Activated CD8-positive, alpha-beta memory T cell treated with anti-CD3 and anti-CD28 coated beads, Interleukin-2, amount 10 ng/mL, durations not matched to agents 7 days and 5 days (primary cell): ENCODE measurements at regions not wholly inside any gene's neighbourhood (a gene's known extent, or its start where the extent isn't known, plus 50 kb on each side); places are given as distances from the start of the nearest gene placed in this dataset.
"Not testable (repeated sequence)": the region's sequence is repeated elsewhere in the genome, so short reads cannot be mapped to it uniquely, and the experiment has no call there.

Source experiments
- ATAC-seq: fragments of 150-1000 bp; cut with Tn5 transposase; one replicate; pipeline ENCODE4 v1.10.0; 2021; ENCODE audit warnings: moderate library complexity
- CTCF ChIA-PET: fragments of 350-600 bp; sonication (Branson Sonifier 250); formaldehyde crosslinking; loops from one replicate; lab custom pipeline; 2021; ENCODE audit warnings: antibody characterized with exemption; lab: Charles Lee
- DNase-seq: peaks from one replicate; pipeline ENCODE4 v3.0.0-alpha.2; 2020
- H3K27ac Mint-ChIP-seq: one replicate; pipeline ENCODE4 v1.8.0; 2021; ENCODE audit warnings: mild to moderate bottlenecking, mixed read lengths
- H3K27me3 Mint-ChIP-seq: one replicate; pipeline ENCODE4 v1.8.0; 2021; ENCODE audit warnings: mixed read lengths
- H3K36me3 Mint-ChIP-seq: one replicate; pipeline ENCODE4 v1.8.0; 2021; ENCODE audit warnings: mild to moderate bottlenecking, mixed read lengths
- H3K4me1 Mint-ChIP-seq: one replicate; pipeline ENCODE4 v1.8.0; 2021; ENCODE audit warnings: mixed read lengths
- H3K4me3 Mint-ChIP-seq: one replicate; pipeline ENCODE4 v1.8.0; 2021; ENCODE audit warnings: mild to moderate bottlenecking, moderate library complexity, mixed read lengths
- H3K9me3 Mint-ChIP-seq: one replicate; pipeline ENCODE4 v1.8.0; 2022; ENCODE audit warnings: low read depth, mixed read lengths

DNA sequence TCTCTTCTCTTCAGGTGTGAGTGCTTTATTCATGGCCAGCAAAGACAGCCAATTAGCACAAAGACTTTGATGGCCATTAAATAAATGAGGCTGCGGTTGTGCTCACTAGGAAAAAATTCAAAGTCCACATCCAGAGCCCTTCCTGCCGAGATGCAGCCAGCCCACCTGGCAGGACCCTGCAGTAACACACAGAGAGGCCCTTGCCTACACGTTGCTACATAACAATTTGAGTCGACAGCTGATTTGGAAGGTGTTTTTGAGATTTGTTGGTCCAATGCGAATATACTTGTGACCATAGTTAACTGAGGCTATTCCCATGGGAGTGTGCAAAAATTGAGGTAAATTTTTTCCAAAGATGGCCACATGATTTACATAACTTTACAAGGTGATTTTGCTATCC lies 605.4 kb upstream of the HTR1E start:
- Mint-ChIP-seq H3K36me3 (no peaks in the 10 kb centered on the region), H3K4me3 (no peak overlapping the region), H3K27me3 (no peaks in the 10 kb centered on the region), H3K4me1 (no peaks in the 10 kb centered on the region), H3K27ac (no peak overlapping the region), H3K9me3 (peaks cover 2% of the 10 kb centered on the region)
- no peak for DNase-seq
- no peak for ATAC-seq
- CTCF ChIA-PET, result no interaction called here

DNA sequence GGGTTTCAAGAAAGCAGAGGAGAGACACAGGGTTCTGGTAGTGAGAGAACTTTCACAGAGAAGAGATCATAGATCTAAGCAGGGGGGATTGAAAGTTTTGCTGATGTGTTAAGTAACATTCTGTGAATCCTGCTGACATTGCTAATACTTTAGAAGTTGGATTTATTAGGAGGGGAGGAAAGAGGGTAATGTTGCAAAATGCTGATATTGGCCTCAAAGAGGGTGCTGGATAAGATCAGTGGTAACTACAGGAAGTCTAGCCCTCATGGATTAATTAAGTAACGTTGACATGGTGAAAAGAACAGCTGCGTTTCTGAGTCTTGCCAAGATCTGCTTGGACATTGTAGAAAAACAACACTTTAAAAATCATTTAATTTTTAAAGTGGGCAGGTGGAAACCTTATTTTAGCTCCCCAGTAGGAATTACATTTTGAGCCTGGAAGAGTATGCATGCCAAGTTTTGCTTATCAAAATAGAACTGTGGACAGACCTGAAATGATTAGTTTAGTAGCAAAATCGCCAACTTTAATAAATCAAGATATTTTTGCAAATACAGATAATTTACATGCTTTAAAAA lies 606.0 kb upstream of the HTR1E start:
- peaks cover 2% of the 10 kb centered on the region for H3K9me3 Mint-ChIP-seq
- no peaks in the 10 kb centered on the region for H3K4me1 Mint-ChIP-seq
- no peak for ATAC-seq
- no peak overlapping the region for H3K27ac Mint-ChIP-seq
- no peak overlapping the region for H3K4me3 Mint-ChIP-seq
- no peaks in the 10 kb centered on the region for H3K36me3 Mint-ChIP-seq
- CTCF ChIA-PET, result no interaction called here
- no peaks in the 10 kb centered on the region for H3K27me3 Mint-ChIP-seq
- no peak for DNase-seq

DNA sequence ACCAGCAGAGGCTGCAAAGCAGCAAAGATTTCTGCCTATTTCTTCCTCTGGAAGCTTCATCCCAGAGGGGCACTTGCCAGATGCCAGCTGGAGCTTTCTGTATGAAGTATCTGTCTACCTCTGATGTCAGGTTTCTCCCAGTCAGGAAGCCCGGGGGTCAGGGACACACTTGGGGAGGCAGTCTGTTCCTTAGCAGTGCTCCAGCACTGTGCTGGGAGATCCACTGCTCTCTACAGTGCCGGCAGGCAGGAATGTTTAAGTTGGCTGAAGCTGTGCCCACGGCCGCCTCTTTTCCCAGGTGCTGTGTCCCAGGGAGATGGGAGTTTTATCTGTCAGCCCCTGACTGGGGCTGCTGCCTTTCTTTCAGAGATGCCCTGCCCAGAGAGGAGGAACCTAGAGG lies 631.1 kb upstream of the HTR1E start:
- no peaks in the 10 kb centered on the region for H3K36me3 Mint-ChIP-seq
- no peak for ATAC-seq
- H3K4me3 Mint-ChIP-seq, result no peak overlapping the region

DNA sequence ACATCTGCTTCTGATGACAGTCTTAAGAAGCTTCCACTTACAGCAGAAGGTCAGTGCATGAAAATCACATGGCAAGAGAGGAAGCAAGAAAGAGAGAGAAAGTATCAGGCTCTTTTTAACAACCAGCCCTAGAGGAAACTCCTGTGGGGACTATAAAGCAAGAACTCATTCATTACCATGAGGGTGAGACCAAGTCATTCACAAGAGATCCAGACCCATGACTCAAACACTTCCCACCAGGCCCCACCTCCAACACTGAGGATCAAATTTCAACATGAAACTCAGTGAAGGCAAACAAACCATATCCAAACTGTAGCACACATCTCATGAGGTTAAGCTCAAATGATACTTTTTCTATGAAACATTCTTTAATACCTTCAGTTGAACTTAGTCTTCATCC lies 643.2 kb upstream of the SYNCRIP start:
- no peak for DNase-seq
- no peak overlapping the region for H3K27ac Mint-ChIP-seq
- no peaks in the 10 kb centered on the region for H3K27me3 Mint-ChIP-seq
- no peaks in the 10 kb centered on the region for H3K4me1 Mint-ChIP-seq
- peaks cover 8% of the 10 kb centered on the region for H3K9me3 Mint-ChIP-seq
- no peaks in the 10 kb centered on the region for H3K36me3 Mint-ChIP-seq
- CTCF ChIA-PET, result no interaction called here
- H3K4me3 Mint-ChIP-seq, result no peak overlapping the region
- no peak for ATAC-seq

More for the DNA sequence above, 631.1 kb upstream of the HTR1E start:
- peaks cover 7% of the 10 kb centered on the region for H3K9me3 Mint-ChIP-seq
- CTCF ChIA-PET, result no interaction called here
- no peak overlapping the region for H3K27ac Mint-ChIP-seq
- no peaks in the 10 kb centered on the region for H3K27me3 Mint-ChIP-seq
- DNase-seq, result no peak
- H3K4me1 Mint-ChIP-seq, result no peaks in the 10 kb centered on the region

DNA sequence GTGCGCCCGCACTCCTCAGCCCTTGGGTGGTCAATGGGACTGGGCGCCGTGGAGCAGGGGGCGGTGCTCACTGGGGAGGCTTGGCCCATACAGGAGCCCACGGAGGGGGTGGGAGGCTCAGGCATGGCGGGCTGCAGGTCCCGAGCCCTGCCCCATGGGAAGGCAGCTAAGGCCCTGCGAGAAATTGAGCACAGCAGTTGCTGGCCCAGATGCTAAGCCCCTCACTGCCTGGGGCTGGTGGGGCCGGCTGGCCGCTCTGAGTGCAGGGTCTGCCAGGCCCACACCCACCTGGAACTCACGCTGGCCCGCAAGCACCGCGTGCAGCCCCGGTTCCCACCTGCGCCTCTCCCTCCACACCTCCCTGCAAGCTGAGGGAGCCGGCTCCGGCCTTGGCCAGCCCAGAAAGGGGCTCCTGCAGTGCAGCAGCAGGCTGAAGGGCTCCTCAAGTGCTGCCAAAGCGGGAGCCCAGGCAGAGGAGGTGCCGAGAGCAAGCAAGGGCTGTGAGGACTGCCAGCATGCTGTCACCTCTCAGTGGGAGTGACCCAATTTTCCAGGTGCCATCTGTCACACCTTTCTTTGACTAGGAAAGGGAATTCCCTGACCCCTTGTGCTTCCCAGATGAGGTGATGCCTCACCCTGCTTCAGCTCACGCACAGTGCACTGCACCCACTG lies 642.3 kb upstream of the SYNCRIP start:
- H3K27ac Mint-ChIP-seq, ATAC-seq, H3K4me1 Mint-ChIP-seq, H3K4me3 Mint-ChIP-seq, CTCF ChIA-PET, H3K36me3 Mint-ChIP-seq, DNase-seq, H3K9me3 Mint-ChIP-seq, H3K27me3 Mint-ChIP-seq: not testable (repeated sequence)

DNA sequence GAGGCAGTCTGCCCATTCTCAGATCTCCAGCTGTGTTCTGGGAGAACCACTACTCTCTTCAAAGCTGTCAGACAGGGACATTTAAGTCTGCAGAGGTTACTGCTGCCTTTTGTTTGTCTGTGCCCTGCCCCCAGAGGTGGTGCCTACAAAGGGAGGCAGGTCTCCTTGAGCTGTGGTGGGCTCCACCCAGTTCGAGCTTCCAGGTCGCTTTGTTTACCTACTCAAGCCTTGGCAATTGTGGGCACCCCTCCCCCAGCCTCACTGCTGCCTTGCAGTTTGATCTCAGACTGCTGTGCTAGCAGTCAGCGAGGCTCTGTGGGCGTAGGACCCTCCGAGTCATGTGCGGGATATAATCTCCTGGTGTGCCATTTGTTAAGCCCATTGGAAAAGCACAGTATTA lies 640.9 kb upstream of the SYNCRIP start:
- H3K4me3 Mint-ChIP-seq, CTCF ChIA-PET, DNase-seq, H3K27ac Mint-ChIP-seq, H3K9me3 Mint-ChIP-seq, H3K27me3 Mint-ChIP-seq, H3K4me1 Mint-ChIP-seq, ATAC-seq, H3K36me3 Mint-ChIP-seq: not testable (repeated sequence)

DNA sequence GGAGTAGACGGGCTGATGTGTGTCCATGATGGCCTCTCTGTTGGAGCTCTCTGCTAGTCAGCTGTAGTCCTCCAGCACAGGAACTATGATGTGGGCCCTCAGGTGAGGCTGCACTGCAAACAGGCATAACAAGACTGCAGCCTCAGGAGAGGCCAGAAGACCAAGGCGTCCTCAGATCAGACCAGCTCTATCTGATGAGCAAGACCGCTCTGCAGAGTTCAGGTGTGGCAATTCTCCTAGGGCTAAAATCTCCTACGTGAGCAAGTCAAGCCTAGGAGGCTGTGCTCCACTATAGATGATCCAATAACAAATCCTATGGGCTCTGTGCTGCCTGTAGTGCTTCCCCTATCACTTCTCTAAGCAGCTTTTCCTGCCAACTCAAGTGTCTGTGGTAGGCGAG lies 633.4 kb upstream of the SYNCRIP start:
- CTCF ChIA-PET, result no interaction called here
- H3K9me3 Mint-ChIP-seq, result peaks cover 6% of the 10 kb centered on the region
- ATAC-seq, result no peak
- no peak overlapping the region for H3K27ac Mint-ChIP-seq
- no peaks in the 10 kb centered on the region for H3K27me3 Mint-ChIP-seq
- no peaks in the 10 kb centered on the region for H3K36me3 Mint-ChIP-seq
- H3K4me3 Mint-ChIP-seq, result no peak overlapping the region
- no peak for DNase-seq
- H3K4me1 Mint-ChIP-seq, result no peaks in the 10 kb centered on the region

DNA sequence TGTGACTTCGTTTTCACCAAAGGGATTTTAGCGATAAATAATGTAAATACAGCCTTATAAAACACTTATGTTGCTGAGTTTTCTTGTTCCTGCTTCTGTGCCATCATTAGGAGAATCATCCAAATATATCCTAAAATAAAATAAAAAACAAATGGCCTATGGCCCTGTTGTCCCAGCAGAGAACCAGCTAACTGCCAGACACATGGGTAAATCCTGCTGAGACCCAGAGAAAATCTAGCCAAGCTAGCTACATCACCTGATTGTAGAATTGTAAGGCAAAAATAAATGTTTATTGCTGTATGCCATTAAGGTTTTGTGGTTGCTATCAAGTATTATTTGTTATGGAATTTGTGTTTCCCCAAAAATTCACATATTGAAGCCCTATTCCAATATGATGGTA lies 631.2 kb upstream of the SYNCRIP start:
- Mint-ChIP-seq H3K4me3 (no peak overlapping the region), H3K27ac (no peak overlapping the region), H3K4me1 (no peaks in the 10 kb centered on the region), H3K36me3 (no peaks in the 10 kb centered on the region), H3K9me3 (peaks cover 8% of the 10 kb centered on the region), H3K27me3 (no peaks in the 10 kb centered on the region)
- ATAC-seq (no peak), DNase-seq (no peak)
- CTCF ChIA-PET, result no interaction called here

DNA sequence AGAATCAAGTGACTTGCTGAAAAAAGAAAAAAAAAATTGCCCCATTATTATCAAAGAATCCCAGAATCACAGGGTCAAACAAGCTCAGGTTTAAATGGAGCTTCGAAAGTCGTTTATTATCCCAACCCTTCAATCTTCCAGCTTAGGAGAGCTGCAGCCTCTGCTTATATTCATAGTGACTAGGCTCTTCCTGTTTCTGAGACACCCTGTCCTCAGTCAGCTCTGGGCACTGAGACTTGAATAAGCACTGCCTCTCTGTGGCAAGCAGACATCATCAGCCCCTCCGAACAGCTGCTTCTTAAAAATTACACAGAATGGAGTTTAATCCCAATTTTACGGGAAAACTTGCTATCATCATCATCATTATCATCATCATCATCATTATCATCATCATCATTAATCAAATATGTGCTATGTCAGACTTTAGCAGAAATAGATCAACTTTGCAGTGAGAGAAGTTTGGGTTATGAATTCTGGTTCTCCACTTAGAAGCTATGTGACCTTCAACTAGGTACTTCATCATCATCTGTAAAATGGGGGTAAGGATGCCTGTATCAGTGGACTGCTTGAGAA lies 614.0 kb upstream of the SYNCRIP start:
- H3K4me1 Mint-ChIP-seq, result no peaks in the 10 kb centered on the region
- DNase-seq (no peak), ATAC-seq (no peak)
- H3K9me3 Mint-ChIP-seq, result no peaks in the 10 kb centered on the region
- H3K27ac Mint-ChIP-seq, result no peak overlapping the region
- H3K27me3 Mint-ChIP-seq, result no peaks in the 10 kb centered on the region
- CTCF ChIA-PET, result no interaction called here
- no peaks in the 10 kb centered on the region for H3K36me3 Mint-ChIP-seq
- H3K4me3 Mint-ChIP-seq, result no peak overlapping the region

DNA sequence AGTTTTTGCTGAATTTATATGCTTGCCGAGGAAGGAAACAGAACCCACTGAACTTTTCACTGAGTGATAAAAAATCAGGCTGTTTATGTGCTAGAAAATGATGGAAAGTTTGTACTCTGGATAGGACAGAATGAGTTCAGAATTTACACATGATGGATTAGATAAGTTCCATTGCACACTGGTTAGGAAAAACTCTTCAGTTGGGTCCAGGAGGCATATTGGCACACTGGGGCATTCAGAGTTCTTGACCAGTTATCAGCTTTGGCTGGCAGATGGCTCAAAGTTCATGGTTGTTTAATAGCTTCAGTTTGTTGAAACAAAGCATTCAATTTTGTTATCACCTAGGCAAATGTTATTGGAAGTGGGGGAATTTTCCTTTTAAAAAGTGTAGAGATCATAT lies 613.3 kb upstream of the SYNCRIP start:
- Mint-ChIP-seq H3K9me3 (peaks cover 2% of the 10 kb centered on the region), H3K4me3 (no peak overlapping the region), H3K27me3 (no peaks in the 10 kb centered on the region), H3K36me3 (no peaks in the 10 kb centered on the region), H3K4me1 (no peaks in the 10 kb centered on the region), H3K27ac (no peak overlapping the region)
- CTCF ChIA-PET, result no interaction called here
- DNase-seq, result no peak
- ATAC-seq, result no peak

DNA sequence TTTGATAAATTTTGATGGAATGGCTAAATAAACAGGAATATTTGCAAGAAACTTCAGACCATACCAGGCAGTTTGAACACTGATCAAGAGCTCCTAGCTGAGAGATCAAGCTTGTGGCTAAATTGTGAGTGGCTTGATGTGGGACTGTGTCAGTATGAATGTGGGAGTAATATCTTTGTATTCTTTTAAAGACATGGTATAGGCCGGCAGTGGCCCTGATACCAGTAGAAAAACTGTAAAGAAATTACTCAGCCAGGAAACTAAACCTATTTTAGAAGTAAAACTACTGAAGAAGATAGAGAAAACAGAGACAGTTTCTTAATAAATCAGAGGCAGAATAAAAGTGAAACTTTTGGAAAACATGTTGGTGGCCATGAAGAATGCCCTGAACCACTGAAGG lies 608.4 kb upstream of the SYNCRIP start:
- Mint-ChIP-seq H3K9me3 (peaks cover 6% of the 10 kb centered on the region), H3K27ac (no peak overlapping the region), H3K4me1 (no peaks in the 10 kb centered on the region), H3K36me3 (no peaks in the 10 kb centered on the region), H3K27me3 (no peaks in the 10 kb centered on the region), H3K4me3 (no peak overlapping the region)
- ATAC-seq (no peak), DNase-seq (no peak)
- CTCF ChIA-PET, result no interaction called here

DNA sequence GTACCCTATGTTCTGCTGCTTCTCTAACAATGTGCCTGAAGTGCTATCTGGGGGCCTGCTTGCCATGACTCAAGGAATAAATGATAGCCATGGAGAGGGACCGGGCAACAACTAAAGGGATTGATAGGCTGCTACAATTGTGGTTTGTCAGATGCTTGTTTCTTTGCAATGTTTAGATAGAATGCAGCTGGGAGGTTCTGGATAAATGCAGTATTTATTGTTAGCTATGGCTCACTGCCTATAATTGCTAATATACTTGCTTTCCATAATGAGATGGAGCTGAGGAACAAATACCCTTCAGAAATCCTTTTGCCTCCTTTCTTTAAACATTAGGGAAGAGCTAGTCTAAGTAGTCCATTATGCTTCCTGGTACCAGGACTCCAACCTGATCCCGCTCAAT lies 575.2 kb upstream of the SYNCRIP start:
- H3K9me3 Mint-ChIP-seq, result no peaks in the 10 kb centered on the region
- H3K27ac Mint-ChIP-seq, result no peak overlapping the region
- H3K27me3 Mint-ChIP-seq, result no peaks in the 10 kb centered on the region
- CTCF ChIA-PET, result no interaction called here
- H3K36me3 Mint-ChIP-seq, result no peaks in the 10 kb centered on the region
- no peak overlapping the region for H3K4me3 Mint-ChIP-seq
- no peak for ATAC-seq
- no peaks in the 10 kb centered on the region for H3K4me1 Mint-ChIP-seq
- no peak for DNase-seq

DNA sequence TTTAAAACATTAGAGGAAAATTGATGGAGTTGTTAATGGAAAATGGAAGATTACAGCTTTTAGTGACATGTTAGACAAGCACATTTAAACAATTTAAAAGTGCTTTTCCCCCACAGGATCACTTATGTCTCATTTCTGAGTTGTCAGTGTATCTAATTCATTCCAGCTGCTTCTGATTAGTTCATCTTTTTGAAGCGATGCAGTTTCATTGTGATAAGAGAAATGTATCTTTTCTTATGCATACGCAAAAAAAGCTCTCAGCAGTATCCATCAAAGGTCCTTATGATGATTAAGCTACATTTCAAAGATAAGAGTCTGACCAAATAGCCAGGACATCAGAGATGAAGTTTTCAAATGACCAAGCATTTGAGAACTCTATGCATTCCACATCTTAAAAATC lies 572.6 kb upstream of the SYNCRIP start:
- DNase-seq (no peak), ATAC-seq (no peak)
- no peaks in the 10 kb centered on the region for H3K9me3 Mint-ChIP-seq
- H3K36me3 Mint-ChIP-seq, result no peaks in the 10 kb centered on the region
- H3K27me3 Mint-ChIP-seq, result no peaks in the 10 kb centered on the region
- no peak overlapping the region for H3K4me3 Mint-ChIP-seq
- no peak overlapping the region for H3K27ac Mint-ChIP-seq
- CTCF ChIA-PET, result no interaction called here
- no peaks in the 10 kb centered on the region for H3K4me1 Mint-ChIP-seq

DNA sequence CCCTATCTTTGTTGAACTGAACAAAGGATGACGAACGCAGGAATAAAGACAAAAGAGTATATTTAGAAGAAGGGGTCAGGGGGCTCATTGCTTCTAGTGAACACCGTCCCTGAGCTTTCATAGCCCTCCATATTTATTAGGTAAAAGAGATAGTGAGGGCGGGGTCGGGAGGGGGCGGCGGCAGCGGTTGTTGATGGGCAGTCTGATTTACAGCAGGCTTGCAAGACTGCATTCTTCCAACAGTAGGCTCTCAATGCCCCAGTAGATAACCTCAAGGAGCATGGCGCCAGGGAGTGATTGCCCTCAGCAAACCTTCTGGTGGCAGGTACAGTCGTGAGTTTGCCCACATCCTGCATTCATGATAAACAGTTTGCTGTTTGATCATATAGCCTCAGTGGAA lies 563.3 kb upstream of the SYNCRIP start:
- H3K36me3 Mint-ChIP-seq, result no peaks in the 10 kb centered on the region
- no peaks in the 10 kb centered on the region for H3K4me1 Mint-ChIP-seq
- H3K4me3 Mint-ChIP-seq, result no peak overlapping the region
- CTCF ChIA-PET, result no interaction called here
- H3K9me3 Mint-ChIP-seq, result peaks cover 8% of the 10 kb centered on the region
- ATAC-seq (no peak), DNase-seq (no peak)
- no peak overlapping the region for H3K27ac Mint-ChIP-seq
- no peaks in the 10 kb centered on the region for H3K27me3 Mint-ChIP-seq
